Esophagus (tissue), 2 donors: ENCODE measurements at regions not wholly inside any gene's neighbourhood (a gene's known extent, or its start where the extent isn't known, plus 50 kb on each side); places are given as distances from the start of the nearest gene placed in this dataset.

Experiments used
- H3K27ac ChIP-seq, 2 donors: one replicate each; pipeline ENCODE4 v1.5.1; 2013; ENCODE audit warnings: low read depth in 2 of 2, mild to moderate bottlenecking in 2 of 2, inconsistent platforms in 1 of 2, low read length in 1 of 2, moderate library complexity in 1 of 2
- H3K27me3 ChIP-seq, 2 donors: one replicate each; pipeline ENCODE4 v1.6.1; 2013; ENCODE audit warnings: low read length in 2 of 2, control low read depth in 1 of 2, mild to moderate bottlenecking in 1 of 2; ENCODE audit not compliant: insufficient read depth in 2 of 2, control insufficient read depth in 1 of 2
- H3K36me3 ChIP-seq, 2 donors: one replicate each; pipeline ENCODE4 v1.6.1; 2013; ENCODE audit warnings: low read length in 1 of 2; ENCODE audit not compliant: control insufficient read depth in 2 of 2, insufficient read depth in 2 of 2
- H3K4me1 ChIP-seq, 2 donors: one replicate each; pipeline ENCODE4 v1.6.1; 2013; ENCODE audit warnings: low read length in 1 of 2; ENCODE audit not compliant: control insufficient read depth in 2 of 2, insufficient read depth in 2 of 2
- H3K4me3 ChIP-seq, 2 donors: one replicate each; pipeline ENCODE4 v1.5.1; 2013; ENCODE audit warnings: low read length in 2 of 2, mild to moderate bottlenecking in 2 of 2, low read depth in 1 of 2, moderate library complexity in 1 of 2
- H3K9me3 ChIP-seq, 2 donors: one replicate each; pipeline ENCODE4 v1.6.1; 2013; ENCODE audit warnings: mild to moderate bottlenecking in 2 of 2, low read depth in 1 of 2, low read length in 1 of 2, moderate library complexity in 1 of 2; ENCODE audit not compliant: control insufficient read depth in 2 of 2, insufficient read depth in 1 of 2
- WGBS, 2 donors: extraction: QIAGEN DNeasy Blood & Tissue Kit; methylation state at CpG; one replicate each; pipeline ENCODE4 v1.1.7; 2013; 5-methylcytosine and 5-hydroxymethylcytosine counted together
- donor health status: healthy with polysubstance abuse.
- donor health status: Bipolar disorder and iron deficiency.

DNA sequence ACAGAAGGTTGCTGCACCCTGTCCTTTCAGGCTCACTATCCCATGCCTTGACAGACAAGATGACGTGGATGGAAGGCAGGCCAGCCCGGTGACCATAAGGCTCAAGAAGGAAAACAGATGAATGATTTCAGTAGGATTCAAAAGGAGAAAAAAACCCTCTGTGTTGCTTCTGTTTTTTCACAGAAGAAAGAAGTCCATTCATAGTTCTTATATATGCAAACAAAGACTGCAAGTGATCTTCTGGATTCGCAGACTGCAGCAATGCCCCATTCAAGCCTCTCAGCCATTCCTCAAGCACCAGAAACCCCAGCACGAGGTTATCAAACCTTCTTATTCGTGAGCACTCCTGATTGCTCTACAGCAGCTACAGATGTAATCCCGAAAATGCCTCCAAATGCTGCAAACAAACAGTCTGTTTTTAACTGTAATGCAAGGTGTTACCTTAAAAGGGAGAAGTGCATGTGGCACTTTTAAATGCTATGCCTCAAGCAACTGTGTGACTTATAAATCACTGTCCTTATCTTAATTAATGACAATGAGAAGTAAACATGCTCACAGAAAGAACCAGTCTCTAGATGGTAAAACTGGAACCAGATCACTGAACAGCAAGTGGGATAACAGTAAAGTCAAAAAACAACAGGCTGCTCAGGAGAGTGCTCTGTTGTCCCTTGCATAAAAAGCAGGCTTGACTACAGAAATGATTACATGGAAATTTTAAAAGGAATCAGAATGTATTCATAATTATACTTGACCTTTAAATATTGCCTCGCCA is 173.9 kb downstream of the HHIPL2 start:
- Histone ChIP-seq H3K9me3 (no peaks in the 10 kb centered on the region), H3K36me3 (no peaks in the 10 kb centered on the region), H3K4me3 (no peak overlapping the region), H3K27ac (no peak overlapping the region), H3K27me3 (peaks cover 0 to 2% of the 10 kb centered on the region in 2 donors), H3K4me1 (peaks cover 0 to 2% of the 10 kb centered on the region in 2 donors)
- WGBS, 2 donors, result 43 to 52% methylated on average over 7 of the region's 7 CpGs

DNA sequence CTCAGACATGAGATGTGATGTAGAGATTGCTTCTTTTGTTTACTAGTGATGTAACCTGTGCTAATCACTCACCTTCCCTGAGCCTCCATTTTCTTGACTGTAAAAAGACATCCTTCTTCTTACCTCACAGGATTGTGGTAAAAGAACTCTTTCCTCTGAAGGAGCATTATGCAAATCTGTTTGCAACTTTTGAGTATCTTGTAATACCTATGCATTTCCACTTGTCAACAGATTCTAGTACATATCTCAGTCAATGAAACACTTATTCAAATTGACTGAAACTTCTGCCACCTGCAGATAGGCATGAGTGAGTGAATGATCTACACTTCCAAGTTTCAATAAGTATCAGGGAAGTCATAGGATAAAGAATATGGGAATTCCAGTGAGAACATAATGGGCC is 174.7 kb downstream of the HHIPL2 start:
- Histone ChIP-seq H3K9me3 (no peaks in the 10 kb centered on the region), H3K4me1 (peaks cover 0 to 2% of the 10 kb centered on the region in 2 donors), H3K4me3 (no peak overlapping the region), H3K27ac (no peak overlapping the region), H3K36me3 (no peaks in the 10 kb centered on the region), H3K27me3 (peaks cover 0 to 2% of the 10 kb centered on the region in 2 donors)

DNA sequence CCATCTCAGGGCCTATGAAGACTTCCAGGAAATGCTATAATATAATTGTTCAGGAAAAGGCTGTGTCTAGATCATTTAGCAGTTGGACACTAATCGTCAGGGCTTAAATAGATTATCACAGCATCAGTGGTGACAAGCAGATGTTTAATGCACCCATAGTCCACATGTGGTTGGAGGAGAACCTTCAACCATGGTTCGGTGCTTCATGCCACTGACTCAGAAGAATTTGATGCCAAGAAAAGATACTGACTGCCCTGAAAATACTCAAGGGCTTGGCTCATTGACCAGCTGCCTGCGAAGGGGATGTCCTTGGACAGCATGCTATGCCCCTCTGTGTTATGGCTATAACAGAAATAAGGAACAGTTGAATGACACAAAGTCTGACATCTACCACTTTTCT is 175.7 kb downstream of the HHIPL2 start:
- H3K36me3 ChIP-seq, result no peaks in the 10 kb centered on the region
- no peak overlapping the region for H3K4me3 ChIP-seq
- no peaks in the 10 kb centered on the region for H3K27me3 ChIP-seq
- no peak overlapping the region for H3K27ac ChIP-seq
- H3K4me1 ChIP-seq, result peaks cover 0 to 2% of the 10 kb centered on the region in 2 donors
- H3K9me3 ChIP-seq, result no peaks in the 10 kb centered on the region
- 82 to 84% methylated on average over 3 of the region's 3 CpGs for WGBS, 2 donors

DNA sequence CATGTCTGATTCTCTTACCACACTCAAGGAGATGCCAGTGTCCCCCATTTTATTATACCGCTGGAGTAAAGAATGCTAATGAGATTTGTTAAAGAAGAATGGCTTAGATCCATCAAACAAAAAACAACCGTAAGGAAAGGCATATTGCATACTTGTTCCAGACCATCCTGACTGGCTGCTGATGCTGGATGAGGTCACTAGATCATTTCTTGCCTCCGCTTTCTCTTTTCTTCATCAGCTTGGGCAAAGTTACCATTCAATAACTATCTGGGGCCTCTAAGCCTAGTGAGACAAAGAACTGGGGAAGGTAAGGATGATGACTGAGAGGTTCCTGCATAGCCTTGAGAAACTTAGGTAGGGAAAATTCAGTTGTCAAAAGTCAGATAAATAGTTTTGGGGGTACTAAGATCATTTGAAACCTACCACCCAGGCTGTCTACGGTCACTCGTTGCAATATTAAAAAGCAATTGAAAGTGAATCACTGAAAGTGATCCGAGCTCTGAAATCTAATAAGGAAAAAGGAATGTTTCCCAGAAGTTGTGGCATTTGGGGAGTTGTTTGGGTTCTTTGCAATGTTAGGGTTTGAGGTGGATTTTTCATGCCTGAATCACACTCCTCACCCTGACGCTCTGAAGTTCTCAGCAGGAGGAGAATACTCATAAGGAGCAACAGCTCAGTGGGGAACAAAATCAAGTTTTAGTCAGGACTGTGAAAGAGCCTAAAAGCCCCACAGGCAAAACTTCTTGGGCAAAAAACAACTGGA is 176.8 kb downstream of the HHIPL2 start:
- 86 to 89% methylated on average over 7 of the region's 7 CpGs for WGBS, 2 donors
- no peak overlapping the region for H3K27ac ChIP-seq
- H3K4me1 ChIP-seq, result peaks cover 0 to 2% of the 10 kb centered on the region in 2 donors
- no peaks in the 10 kb centered on the region for H3K27me3 ChIP-seq
- no peak overlapping the region for H3K4me3 ChIP-seq
- no peaks in the 10 kb centered on the region for H3K36me3 ChIP-seq
- H3K9me3 ChIP-seq, result no peaks in the 10 kb centered on the region

DNA sequence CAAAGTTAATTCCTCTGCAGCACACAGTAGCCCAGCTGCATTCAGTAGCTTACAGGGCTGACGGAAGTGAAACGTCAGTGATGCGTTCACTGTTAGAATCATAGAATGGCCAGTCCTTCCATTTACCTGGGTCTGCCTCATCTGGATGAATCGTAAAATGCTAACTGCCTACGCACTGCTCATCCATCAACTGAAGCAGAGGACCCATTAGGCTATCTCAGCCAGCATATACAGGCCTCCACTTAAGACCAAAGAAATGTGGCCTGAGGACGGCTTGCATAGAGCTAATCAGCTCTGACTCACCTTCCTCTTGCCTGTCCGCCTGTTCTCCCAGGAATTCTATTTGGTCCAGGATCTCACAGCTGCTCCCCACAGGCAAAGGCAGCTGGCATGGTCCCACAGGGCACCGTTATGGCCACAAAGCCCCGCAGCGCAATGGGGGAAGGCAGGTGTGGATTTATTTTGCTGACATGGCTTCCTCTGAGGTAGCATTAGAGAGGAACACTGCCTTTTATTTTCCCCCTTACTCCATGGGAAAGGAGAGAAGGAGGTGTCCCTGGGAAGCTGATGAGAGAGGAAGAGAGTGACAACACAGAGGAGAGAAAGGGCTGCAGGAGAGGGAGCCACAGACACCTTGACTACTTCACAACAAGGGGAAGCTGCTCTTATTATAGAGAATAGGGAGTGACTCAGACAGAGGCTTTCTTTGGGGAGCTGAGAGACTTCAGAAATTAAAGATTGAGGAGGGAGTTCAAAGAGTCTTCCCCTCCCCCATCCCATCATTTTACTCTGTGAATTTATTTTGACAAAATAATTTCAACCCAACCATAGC is 177.6 kb downstream of the HHIPL2 start:
- Histone ChIP-seq H3K9me3 (no peaks in the 10 kb centered on the region), H3K4me3 (no peak overlapping the region), H3K27me3 (no peaks in the 10 kb centered on the region), H3K36me3 (no peaks in the 10 kb centered on the region), H3K27ac (no peak overlapping the region), H3K4me1 (peaks cover 0 to 2% of the 10 kb centered on the region in 2 donors)
- 81 to 86% methylated on average over 10 of the region's 10 CpGs for WGBS, 2 donors

DNA sequence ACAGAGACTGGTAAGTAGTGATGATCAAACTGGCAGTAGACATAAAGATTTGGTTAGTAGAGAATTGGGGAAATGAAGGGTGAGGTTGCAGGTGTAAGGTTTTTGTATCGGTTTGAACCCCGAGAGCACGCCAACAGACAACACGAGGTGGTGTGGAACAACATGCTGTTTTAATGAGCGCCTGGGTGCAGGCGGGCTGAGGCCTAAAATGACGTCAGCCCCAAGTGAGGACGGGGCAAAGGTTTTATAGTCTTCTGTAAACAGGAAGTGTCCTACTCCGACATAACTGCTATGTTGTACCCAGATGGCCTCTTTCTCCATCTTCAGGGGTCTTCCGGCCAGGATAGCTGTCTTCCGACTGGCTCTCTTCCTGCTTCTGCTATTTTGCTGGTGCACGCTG is 178.8 kb downstream of the HHIPL2 start:
- H3K4me1 ChIP-seq, result peaks cover 0 to 2% of the 10 kb centered on the region in 2 donors
- no peaks in the 10 kb centered on the region for H3K9me3 ChIP-seq
- H3K27me3 ChIP-seq, result no peaks in the 10 kb centered on the region
- WGBS, 2 donors, result 81 to 87% methylated on average over 12 of the region's 12 CpGs
- no peak overlapping the region for H3K27ac ChIP-seq
- no peak overlapping the region for H3K4me3 ChIP-seq
- no peaks in the 10 kb centered on the region for H3K36me3 ChIP-seq

DNA sequence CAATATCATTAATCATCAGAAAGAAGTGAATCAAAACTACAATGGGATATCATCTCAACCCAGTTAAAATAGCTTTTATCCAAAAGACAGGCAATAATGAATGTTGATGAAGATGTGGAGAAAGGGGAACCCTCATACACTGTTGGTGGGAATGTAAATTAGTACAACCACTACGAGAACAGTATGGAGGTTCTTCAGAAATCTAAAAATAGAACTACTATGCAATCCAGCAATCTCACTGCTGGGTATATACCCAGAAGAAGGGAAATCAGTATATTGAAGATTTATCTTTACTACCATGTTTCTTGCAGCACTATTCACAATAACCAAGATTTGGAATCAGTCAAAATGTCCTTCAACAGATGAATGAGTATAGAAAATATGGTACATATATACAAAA is 189.8 kb downstream of the HHIPL2 start:
- 16 to 33% methylated on average over 1 of the region's 1 CpG for WGBS, 2 donors

DNA sequence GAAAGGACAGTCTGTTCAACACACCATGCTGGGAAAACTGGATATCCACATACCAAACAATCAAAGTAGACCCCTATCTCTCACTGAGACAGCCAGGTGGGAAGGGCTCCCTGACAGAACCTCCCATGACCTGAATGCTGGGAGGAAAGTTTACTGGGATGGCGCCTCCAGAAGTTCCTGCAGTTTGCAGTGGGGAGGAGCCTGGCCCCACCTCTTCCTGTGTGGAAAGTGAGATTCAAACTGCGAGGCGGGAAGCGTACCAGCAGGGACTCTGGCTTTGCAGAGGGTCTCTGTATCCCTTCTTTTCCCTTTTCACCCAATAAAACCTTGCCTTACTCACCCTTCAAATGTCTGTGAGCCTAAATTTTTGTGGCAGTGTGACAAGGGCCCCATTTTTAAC is 190.7 kb downstream of the HHIPL2 start:
- Histone ChIP-seq H3K9me3 (peaks cover 0 to 2% of the 10 kb centered on the region in 2 donors), H3K27ac (no peak overlapping the region), H3K4me3 (no peak overlapping the region), H3K4me1 (no peaks in the 10 kb centered on the region), H3K27me3 (no peaks in the 10 kb centered on the region), H3K36me3 (no peaks in the 10 kb centered on the region)
- WGBS, 2 donors, result 78 to 85% methylated on average over 4 of the region's 4 CpGs

More for the DNA sequence above, 189.8 kb downstream of the HHIPL2 start:
- no peaks in the 10 kb centered on the region for H3K27me3 ChIP-seq
- no peak overlapping the region for H3K4me3 ChIP-seq
- no peaks in the 10 kb centered on the region for H3K36me3 ChIP-seq
- no peak overlapping the region for H3K27ac ChIP-seq
- H3K9me3 ChIP-seq, result peaks cover 0 to 2% of the 10 kb centered on the region in 2 donors
- H3K4me1 ChIP-seq, result no peaks in the 10 kb centered on the region

DNA sequence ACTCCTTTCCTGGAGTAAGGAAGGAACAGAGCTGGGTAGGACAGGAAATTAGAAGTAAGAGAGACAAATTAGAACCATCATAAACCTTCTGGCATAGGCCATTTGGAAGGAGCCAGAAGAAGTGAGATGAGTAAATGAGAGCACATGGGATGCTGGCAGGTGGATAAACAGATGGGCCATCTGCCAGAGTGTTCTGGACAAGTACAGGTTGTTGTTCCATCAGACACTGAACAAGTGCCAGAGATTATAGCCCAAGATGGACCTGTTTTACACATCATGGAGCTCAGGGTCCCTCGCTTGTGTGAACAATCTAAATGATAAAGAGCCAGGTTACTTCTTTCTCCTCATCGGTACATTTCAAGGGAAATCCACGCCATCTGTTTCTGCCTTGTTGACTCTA is 200.3 kb downstream of the HHIPL2 start:
- H3K27me3 ChIP-seq, result no peaks in the 10 kb centered on the region
- H3K9me3 ChIP-seq, result peaks cover 0 to 2% of the 10 kb centered on the region in 2 donors
- no peak overlapping the region for H3K27ac ChIP-seq
- H3K36me3 ChIP-seq, result no peaks in the 10 kb centered on the region
- H3K4me1 ChIP-seq, result no peaks in the 10 kb centered on the region
- 84 to 86% methylated on average over 3 of the region's 3 CpGs for WGBS, 2 donors
- no peak overlapping the region for H3K4me3 ChIP-seq
